Cardiac muscle cell (in vitro differentiated cells and primary cell): ENCODE measurements at regions not wholly inside any gene's neighbourhood (a gene's known extent, or its start where the extent isn't known, plus 50 kb on each side); places are given as distances from the start of the nearest gene placed in this dataset.

ENCODE experiments used
- DNase-seq, 2 donors: peaks; one replicate each; pipeline versions ENCODE4 v3.0.0 to v3.0.0-alpha.2; 2010 to 2017; ENCODE audit warnings: low read depth in 1 of 2, low spot score in 1 of 2
- H3K27ac ChIP-seq: fragments of 200-600 bp; sonication (generic); 2 replicates; pipeline ENCODE4 v1.5.1; 2016
- H3K27me3 ChIP-seq: fragments of 200-600 bp; sonication (generic); 2 replicates; pipeline ENCODE4 v1.6.0; 2016; ENCODE audit warnings: control low read depth
- H3K36me3 ChIP-seq: fragments of 200-600 bp; sonication (generic); 2 replicates; pipeline ENCODE4 v1.5.1; 2016; ENCODE audit warnings: control low read depth
- H3K4me1 ChIP-seq: fragments of 200-600 bp; sonication (generic); 2 replicates; pipeline ENCODE4 v1.8.1; 2017; ENCODE audit warnings: low read depth, mild to moderate bottlenecking, mixed run types
- H3K4me3 ChIP-seq: fragments of 200-600 bp; sonication (generic); 2 replicates; pipeline ENCODE4 v1.5.1; 2016; ENCODE audit warnings: mild to moderate bottlenecking
- H3K9me3 ChIP-seq: fragments of 200-600 bp; sonication (generic); 2 replicates; pipeline ENCODE4 v1.5.1; 2017; ENCODE audit warnings: low read depth, mild to moderate bottlenecking, control low read depth
- CTCF ChIP-seq: IDR thresholded peaks from 2 replicates; pipeline ENCODE4 v1.5.1; 2012; ENCODE audit warnings: low read depth, mild to moderate bottlenecking, low read length

- TF ChIP-seq CTCF = no peak
- H3K9me3 ChIP-seq = no peaks in the 10 kb centered on the region
- H3K27me3 ChIP-seq = no peaks in the 10 kb centered on the region
- DNase-seq = no peak
- no peaks in the 10 kb centered on the region for H3K36me3 ChIP-seq
- no peak overlapping the region for H3K4me3 ChIP-seq
- no peaks in the 10 kb centered on the region for H3K4me1 ChIP-seq
- no peak overlapping the region for H3K27ac ChIP-seq
Measured at GRCh38 chr2:5285872-5286769, 406.1 kb upstream of the SOX11 start.

- H3K27me3 ChIP-seq = no peaks in the 10 kb centered on the region
- no peak overlapping the region for H3K27ac ChIP-seq
- no peaks in the 10 kb centered on the region for H3K36me3 ChIP-seq
- H3K9me3 ChIP-seq = no peaks in the 10 kb centered on the region
- DNase-seq = no peak
- H3K4me1 ChIP-seq = no peaks in the 10 kb centered on the region
- no peak for TF ChIP-seq CTCF
- no peak overlapping the region for H3K4me3 ChIP-seq
Measured at GRCh38 chr2:5287558-5288334, 404.4 kb upstream of the SOX11 start.

DNA sequence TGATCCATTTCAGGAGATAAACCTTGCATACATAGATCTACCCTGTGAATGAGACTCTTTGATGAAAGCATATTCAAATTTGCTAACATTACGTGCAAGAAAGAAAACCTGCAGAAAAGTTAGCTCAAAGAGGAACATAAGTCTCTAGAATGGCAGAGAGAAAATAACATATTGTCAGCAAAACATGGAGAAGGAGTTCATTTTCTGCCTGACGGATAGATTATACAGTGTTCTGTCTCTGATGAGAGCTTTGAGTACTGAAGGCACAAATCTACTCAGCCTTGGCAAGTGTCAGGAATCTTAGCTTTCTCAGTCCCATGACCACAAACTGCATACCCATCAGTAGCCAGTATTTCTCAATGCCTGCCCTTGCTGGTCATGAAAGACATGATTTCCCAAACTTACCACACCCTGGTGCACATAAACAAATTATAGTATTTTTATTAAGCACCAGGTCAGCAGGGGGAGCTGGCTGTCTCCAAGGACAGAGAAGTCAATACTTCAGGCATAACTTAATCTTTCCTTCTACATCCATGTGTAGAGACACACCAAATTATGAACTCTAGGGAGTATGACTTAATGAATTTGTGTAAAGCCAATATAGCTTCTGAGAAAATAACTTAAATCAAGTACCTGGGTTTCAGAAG lies 401.2 kb upstream of the SOX11 start:
- no peaks in the 10 kb centered on the region for H3K9me3 ChIP-seq
- no peaks in the 10 kb centered on the region for H3K36me3 ChIP-seq
- peak in 1 of 2 donors; percentile 2 for DNase-seq
- no peak for TF ChIP-seq CTCF
- H3K27ac ChIP-seq = no peak overlapping the region
- H3K4me1 ChIP-seq = no peaks in the 10 kb centered on the region
- no peaks in the 10 kb centered on the region for H3K27me3 ChIP-seq
- H3K4me3 ChIP-seq = no peak overlapping the region

GRCh38 chr2:5304640-5305039 lies 387.5 kb upstream of the SOX11 start:
- no peak for DNase-seq
- TF ChIP-seq CTCF = no peak
- no peak overlapping the region for H3K27ac ChIP-seq
- H3K4me3 ChIP-seq = no peak overlapping the region
- H3K36me3 ChIP-seq = no peaks in the 10 kb centered on the region
- no peaks in the 10 kb centered on the region for H3K27me3 ChIP-seq
- H3K9me3 ChIP-seq = no peaks in the 10 kb centered on the region
- no peaks in the 10 kb centered on the region for H3K4me1 ChIP-seq

- DNase-seq = no peak
- no peak for TF ChIP-seq CTCF
- H3K27me3 ChIP-seq = no peaks in the 10 kb centered on the region
- no peak overlapping the region for H3K4me3 ChIP-seq
- no peaks in the 10 kb centered on the region for H3K36me3 ChIP-seq
- H3K4me1 ChIP-seq = peaks cover 18% of the 10 kb centered on the region
- no peaks in the 10 kb centered on the region for H3K9me3 ChIP-seq
- no peak overlapping the region for H3K27ac ChIP-seq
Measured at GRCh38 chr2:5315041-5315440, 377.1 kb upstream of the SOX11 start.
